ENCODE measurements at regions not wholly inside any gene's neighbourhood (a gene's known extent, or its start where the extent isn't known, plus 50 kb on each side); places are given as distances from the start of the nearest gene placed in this dataset.
"Not testable (repeated sequence)": the region's sequence is repeated elsewhere in the genome, so short reads cannot be mapped to it uniquely, and the experiment has no call there.

GRCh38 chr5:10921160-10921559 is 160.1 kb upstream of the DAP start:
- no peak for DNase-seq

GRCh38 chr5:10920400-10920799 is 159.4 kb upstream of the DAP start:
- DNase-seq, result no peak

GRCh38 chr5:10914741-10915480 is 153.9 kb upstream of the DAP start:
- DNase-seq, result no peak

GRCh38 chr5:10913841-10914240 is 152.8 kb upstream of the DAP start:
- peak; percentile 89 for DNase-seq

GRCh38 chr5:10913181-10913810 is 152.3 kb upstream of the DAP start:
- DNase-seq, result no peak

- no peak for DNase-seq
Observed at GRCh38 chr5:10912435-10912834, 151.4 kb upstream of the DAP start.

- no peak for DNase-seq
Observed at GRCh38 chr5:10910261-10910660, 149.2 kb upstream of the DAP start.

GRCh38 chr5:10904862-10905432 is 143.9 kb upstream of the DAP start:
- no peak for DNase-seq

- DNase-seq, result no peak
Observed at GRCh38 chr5:10903786-10904560, 142.9 kb upstream of the DAP start.

- no peak for DNase-seq
Observed at GRCh38 chr5:10902145-10902544, 141.1 kb upstream of the DAP start.

- DNase-seq, result no peak
Observed at GRCh38 chr5:10898514-10898913, 137.5 kb upstream of the DAP start.

GRCh38 chr5:10896016-10896415 is 135.0 kb upstream of the DAP start:
- DNase-seq, result no peak

- no peak for DNase-seq
Observed at GRCh38 chr5:10894445-10895054, 133.5 kb upstream of the DAP start.

GRCh38 chr5:10892911-10893215 is 131.8 kb upstream of the DAP start:
- DNase-seq, result no peak

- DNase-seq, result peak; percentile 30
Observed at GRCh38 chr5:10892147-10892910, 131.3 kb upstream of the DAP start.

- no peak for DNase-seq
Observed at GRCh38 chr5:10891193-10891592, 130.2 kb upstream of the DAP start.

GRCh38 chr5:10886497-10886896 is 125.5 kb upstream of the DAP start:
- no peak for DNase-seq

- DNase-seq, result no peak
Observed at GRCh38 chr5:10885026-10885425, 124.0 kb upstream of the DAP start.

GRCh38 chr5:10883945-10884344 is 122.9 kb upstream of the DAP start:
- not testable (repeated sequence) for DNase-seq

- DNase-seq, result no peak
Observed at GRCh38 chr5:10880934-10881333, 119.9 kb upstream of the DAP start.

GRCh38 chr5:10876996-10877395 is 116.0 kb upstream of the DAP start:
- DNase-seq, result not testable (repeated sequence)

GRCh38 chr5:10876006-10876744 is 115.1 kb upstream of the DAP start:
- peak; percentile 57 for DNase-seq
